Stimulated activated naive CD4-positive, alpha-beta T cell treated with Interleukin-2 at 50 U/mL for 16 hours (primary cell): ENCODE measurements at regions not wholly inside any gene's neighbourhood (a gene's known extent, or its start where the extent isn't known, plus 50 kb on each side); places are given as distances from the start of the nearest gene placed in this dataset.

Experiments
- DNase-seq: peaks from one replicate; lab custom pipeline; 2025; lab: John Stamatoyannopoulos, UW

- no peak for DNase-seq
These were observed 217.2 kb upstream of the CADM1 start for GRCh38 chr11:115721296-115721995.

- DNase-seq = no peak
These were observed 216.5 kb upstream of the CADM1 start for GRCh38 chr11:115720602-115721245.

DNA sequence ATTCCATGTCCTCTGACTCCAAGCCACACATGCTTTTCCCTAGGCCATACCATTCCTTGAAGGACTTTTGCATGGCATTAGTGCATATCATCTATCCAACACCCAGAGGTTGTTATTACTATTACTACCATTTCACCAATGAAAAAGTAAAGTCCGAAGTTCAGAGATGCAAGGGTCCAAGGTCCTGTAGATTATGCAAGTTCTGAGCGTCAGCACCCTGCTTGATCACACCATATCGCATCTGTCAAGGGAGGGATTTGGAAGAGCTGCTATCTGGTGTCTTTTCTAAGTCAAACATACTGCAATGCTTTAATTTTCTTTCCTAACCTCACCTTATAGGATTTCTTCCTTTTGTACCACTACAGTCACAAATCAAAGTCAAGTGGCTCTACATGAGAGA is 214.7 kb upstream of the CADM1 start:
- DNase-seq = no peak

GRCh38 chr11:115718106-115718505 is 213.9 kb upstream of the CADM1 start:
- no peak for DNase-seq

DNA sequence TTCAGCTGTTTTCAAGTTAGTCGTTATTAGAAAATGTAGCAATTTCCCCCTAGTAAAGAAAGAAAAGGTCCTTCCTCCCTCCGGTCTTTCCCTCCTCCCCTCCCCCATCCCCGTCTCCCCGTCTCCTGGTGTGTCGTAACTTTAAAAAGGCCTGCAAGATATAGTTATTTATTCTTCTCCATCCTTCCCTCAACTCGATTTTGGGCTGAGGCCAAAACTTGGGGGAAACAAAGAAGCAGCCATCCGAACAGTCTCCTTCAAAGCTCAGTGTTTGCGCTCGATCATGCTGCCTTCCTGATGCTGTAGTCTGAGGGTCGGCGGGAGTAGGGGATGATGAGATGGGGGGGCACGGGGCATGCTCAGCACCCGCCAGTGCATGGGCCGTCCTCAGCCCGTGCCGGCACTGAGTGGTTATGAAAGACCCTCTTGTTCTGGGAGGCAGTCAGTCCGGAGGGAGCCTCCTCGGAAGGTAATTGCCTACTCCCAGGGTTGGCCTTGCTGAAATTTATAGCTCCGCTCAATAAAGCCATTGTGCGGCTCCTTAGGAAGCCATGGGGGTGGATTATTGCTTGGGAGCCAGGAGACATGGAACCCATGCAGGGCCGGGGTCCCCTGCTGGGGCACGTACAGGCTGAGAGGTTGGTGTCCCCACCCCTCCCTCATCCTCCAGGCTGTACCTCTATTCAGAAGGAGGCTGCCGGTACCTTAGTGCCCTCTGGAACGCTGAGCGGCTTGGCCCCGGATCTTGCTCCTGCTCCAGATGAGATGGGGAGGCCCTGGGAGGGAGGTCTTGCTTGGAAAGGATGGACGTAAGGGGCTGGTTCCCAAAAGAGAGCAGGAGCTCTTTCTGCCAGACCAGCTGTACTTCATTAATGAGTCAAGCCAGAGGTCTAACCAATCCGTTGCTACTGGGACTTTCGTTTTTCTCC is 212.7 kb upstream of the CADM1 start:
- no peak for DNase-seq

DNA sequence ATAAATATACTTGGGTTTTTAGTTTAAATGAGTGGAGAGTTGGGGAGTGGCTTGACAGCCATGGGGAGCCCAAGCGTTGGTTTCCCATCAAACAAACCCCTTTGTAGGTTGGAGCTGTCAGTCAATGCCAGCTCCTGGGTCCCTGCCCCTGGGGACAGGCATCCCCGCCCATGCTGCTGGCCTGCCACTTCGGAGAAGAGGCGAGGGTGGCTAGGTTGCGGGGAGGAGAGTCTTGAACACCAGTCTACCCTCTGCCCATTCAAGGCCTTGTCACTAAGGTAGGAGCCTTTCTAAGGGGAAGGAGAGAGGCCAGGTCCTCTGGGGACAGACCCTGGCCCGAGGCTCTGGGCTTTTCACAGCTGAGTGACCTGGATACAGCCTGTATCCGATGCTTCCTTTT is 211.9 kb upstream of the CADM1 start:
- DNase-seq = no peak

- DNase-seq = no peak
These were observed 211.1 kb upstream of the CADM1 start for GRCh38 chr11:115715251-115715770.

DNA sequence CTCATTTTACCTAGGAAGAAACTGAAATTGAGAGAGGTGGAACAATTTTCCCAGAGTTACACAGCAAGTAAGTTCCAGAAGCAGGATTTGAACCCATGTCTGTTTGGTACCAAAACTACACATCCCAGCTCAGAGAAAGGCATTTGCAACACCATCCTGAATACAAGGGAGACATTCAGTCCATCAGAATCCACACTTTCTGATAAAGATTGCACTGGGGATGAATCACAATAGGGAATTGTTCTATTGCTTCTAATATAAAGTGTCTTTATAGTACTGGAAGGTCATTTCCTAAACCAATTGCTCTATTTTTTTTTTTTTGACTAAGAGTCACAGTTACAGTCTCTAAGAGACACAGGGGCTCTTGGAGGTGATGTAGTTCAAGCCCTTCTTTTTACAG is 208.1 kb upstream of the CADM1 start:
- no peak for DNase-seq

DNA sequence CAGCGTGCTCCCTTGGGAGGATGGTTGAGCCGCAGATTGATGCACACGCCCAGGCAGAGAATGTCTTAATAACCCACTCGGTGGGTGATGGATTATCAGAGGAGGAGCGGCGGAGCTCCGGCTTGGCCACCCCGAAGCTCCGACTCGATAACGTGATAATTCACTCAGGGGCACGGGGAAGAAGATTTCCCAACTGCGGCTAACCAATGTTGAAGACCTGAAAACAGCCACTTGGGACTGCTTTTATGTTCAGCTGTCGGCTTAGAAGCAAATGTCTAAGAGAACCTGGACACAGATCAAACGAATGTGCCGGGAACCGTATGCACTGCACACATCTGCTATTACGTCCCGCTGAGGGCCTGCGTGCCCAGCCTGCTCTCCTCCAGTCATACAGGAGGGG is 206.8 kb upstream of the CADM1 start:
- no peak for DNase-seq

- DNase-seq = no peak
These were observed 206.2 kb upstream of the CADM1 start for GRCh38 chr11:115710426-115710825.

DNA sequence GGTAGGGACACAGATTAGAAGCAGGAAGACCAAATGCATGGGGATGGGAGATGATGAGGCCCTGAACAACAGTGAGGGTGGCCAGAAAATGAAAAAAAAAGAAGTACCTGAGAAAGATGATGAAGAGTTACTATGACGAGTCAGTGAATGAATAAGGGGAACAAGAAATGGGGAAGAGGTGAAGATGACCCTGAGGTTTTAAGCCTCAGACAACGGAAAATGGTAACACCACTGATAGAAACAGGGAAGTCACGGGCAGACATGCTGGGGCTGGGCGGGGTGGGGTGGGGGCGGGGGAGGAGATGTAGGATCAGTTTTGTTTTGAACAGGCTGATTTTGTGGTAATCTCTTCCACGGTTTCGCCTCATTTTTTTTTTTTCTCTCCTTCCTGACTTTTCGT is 205.1 kb upstream of the CADM1 start:
- no peak for DNase-seq

DNA sequence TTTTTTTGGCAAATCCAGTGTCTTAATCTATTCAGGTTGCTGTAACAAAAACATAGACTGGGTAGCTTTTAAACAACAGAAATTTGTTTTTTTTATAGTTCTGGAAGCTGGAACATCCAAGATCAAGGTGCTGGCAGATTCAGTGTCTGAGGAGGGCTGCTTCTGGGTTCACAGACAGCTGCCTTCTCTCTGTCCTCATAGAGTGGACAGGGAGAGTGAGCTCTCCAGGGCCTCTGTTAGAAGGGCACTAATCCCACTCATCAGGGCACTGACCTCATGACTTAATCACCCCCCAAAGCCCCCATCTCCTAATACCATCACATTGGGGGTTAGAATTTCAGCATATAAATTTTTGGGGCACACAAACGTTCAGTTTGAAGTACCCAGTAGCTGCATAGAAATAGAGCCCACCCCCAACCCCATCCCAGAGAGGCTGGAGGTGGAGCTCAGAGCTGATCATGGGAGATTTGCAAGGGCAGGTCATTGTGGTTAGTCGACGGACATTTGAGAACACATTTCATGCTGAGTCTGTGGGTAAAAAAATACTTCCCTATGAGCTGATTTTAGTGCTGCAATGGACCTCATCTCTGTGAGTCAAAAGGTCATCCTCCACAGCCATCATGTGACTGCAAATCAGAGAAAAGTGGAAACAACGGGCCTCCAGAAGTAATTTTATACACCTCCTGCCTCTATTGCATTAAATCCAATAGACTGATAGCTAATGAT is 203.1 kb upstream of the CADM1 start:
- no peak for DNase-seq

- no peak for DNase-seq
These were observed 202.5 kb upstream of the CADM1 start for GRCh38 chr11:115706626-115707135.

DNA sequence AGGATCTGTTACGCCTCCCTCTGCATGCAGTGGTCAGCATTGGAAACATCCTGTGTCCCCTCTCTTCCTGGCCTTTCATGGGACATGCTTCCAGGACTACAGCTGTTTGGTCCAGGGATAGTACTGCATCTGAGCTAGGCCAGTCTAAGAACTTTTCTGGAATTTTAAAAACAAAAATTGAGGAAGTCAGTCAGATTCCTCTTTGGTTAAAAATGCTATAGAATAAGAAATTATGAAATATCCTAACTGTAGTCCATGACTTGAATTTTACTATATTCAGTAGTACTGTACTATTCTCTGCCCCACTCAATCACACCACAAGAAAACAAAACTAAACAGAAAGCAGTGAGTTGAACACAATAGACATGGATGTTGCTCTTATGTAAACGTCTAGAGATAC is 201.0 kb upstream of the CADM1 start:
- DNase-seq = no peak

- DNase-seq = no peak
These were observed 197.0 kb upstream of the CADM1 start for GRCh38 chr11:115700981-115701875.

DNA sequence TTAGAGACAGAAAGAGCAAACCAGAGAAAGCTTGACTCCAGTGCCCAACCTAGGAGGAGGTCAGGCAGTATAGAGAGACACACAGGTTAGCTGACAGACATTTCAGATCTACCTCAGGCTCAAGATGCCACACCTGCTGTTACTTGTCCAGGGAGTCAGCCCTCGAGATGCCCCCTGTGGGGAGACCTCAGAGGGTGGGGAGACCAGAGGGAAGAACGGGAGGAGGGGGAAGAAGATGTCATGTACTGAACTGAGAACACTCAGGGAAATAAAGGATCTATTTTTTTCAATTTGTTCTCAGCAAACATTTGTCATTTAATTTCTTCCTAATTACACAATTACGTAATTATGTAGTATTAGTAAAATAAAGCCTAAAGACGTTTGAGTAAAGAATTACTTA is 196.3 kb upstream of the CADM1 start:
- DNase-seq = no peak

DNA sequence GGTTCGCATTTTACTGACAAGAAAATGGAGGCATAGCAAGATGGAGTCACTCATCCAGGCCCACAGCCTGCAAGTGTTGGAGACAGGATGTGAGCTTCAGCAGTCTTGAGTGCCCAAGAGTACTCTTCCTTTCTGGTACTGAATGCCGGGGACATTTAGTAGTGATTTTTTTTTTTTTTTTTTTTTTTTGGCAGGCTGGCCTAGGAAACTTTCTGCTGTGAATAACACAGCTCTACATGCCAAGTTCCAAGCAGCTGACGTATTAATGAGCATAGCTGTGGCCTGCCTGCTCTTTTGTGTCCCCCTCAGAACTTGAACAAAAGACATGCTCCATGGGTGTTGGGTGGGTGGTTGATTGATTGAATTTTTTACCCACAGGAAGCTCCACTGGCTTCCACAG is 195.5 kb upstream of the CADM1 start:
- DNase-seq = no peak

- no peak for DNase-seq
These were observed 195.1 kb upstream of the CADM1 start for GRCh38 chr11:115699326-115699725.

DNA sequence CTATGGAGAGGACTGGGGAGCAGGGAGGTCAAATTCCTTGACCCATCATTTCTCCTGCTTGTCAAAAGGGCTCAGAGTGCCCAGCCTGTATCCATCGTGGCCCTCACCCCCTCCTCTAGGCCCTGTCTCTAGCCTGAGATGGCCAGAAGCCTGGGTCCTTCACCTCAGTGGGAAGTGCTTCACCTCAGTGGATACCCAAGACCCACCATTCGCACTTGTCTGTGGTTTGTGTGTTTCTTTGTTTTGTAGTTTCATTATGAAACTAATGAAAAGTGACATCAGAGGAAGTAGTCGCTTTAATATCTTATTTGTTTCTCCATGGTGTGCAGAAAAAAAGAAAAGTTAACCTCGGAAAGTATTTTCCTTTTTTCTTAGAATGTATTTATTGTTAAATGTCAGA is 194.0 kb upstream of the CADM1 start:
- DNase-seq = no peak

DNA sequence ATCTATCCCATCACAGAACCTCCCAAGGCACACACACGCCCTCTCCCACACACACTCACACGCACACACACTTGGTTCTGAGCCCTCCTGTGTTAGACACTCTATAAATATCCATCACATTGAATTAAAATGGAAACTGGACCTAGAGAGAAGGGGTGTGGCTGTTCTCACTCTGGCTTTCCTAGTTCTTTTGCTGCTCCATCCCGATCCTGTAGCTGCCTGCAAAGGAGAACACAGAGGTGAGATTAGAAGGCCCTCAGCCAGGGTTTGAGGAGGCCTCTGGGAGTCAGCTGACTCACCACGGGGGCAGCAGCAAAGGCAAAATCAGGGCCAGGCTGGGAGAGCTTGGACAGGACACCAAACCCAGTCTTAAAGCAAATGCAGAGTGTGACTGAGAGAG is 192.3 kb upstream of the CADM1 start:
- DNase-seq = no peak
